Uterus (tissue), 2 donors: ENCODE measurements at regions not wholly inside any gene's neighbourhood (a gene's known extent, or its start where the extent isn't known, plus 50 kb on each side); places are given as distances from the start of the nearest gene placed in this dataset.

Source experiments
- POLR2A ChIP-seq, 2 donors: fragments of 450-650 bp; IDR thresholded peaks; one replicate each; pipeline ENCODE4 v1.6.1; 2016; ENCODE audit warnings: antibody characterized with exemption in 2 of 2, mild to moderate bottlenecking in 1 of 2, moderate library complexity in 1 of 2
- TF ChIP-seq, protein P1 (sequence below), 4 experiments: fragments of 200-600 bp in 2 of 4; fragments of 450-650 bp in 2 of 4; sonication (generic) in 2 of 4; IDR thresholded peaks; one replicate each; pipeline ENCODE4 v1.5.1; 2016 to 2019; ENCODE audit warnings: antibody characterized with exemption in 4 of 4, mild to moderate bottlenecking in 2 of 4, moderate library complexity in 1 of 4

DNA sequence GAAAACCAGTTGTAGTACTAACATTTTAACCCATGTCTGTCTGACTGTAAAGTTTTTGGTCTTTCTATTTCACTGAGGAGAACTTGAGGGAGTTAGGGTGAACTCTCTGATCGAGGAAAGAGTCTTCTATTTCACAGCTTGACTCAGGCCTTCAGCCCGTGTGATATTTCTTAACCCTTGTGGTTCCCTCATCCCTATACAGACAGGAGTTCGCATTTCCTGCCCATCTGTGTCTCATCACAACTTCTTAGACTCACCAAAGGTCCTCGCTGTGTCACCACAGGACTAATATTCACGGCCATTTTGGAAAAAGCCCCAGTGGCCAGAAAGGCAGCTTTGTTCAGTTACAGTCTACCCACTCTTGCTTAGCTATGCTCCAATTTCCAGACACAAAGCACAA lies 172.8 kb downstream of the FAM181B start:
- TF ChIP-seq POLR2A (IDR thresholded peaks at IDR 0.05), result no peak
- TF ChIP-seq, protein P1, sequence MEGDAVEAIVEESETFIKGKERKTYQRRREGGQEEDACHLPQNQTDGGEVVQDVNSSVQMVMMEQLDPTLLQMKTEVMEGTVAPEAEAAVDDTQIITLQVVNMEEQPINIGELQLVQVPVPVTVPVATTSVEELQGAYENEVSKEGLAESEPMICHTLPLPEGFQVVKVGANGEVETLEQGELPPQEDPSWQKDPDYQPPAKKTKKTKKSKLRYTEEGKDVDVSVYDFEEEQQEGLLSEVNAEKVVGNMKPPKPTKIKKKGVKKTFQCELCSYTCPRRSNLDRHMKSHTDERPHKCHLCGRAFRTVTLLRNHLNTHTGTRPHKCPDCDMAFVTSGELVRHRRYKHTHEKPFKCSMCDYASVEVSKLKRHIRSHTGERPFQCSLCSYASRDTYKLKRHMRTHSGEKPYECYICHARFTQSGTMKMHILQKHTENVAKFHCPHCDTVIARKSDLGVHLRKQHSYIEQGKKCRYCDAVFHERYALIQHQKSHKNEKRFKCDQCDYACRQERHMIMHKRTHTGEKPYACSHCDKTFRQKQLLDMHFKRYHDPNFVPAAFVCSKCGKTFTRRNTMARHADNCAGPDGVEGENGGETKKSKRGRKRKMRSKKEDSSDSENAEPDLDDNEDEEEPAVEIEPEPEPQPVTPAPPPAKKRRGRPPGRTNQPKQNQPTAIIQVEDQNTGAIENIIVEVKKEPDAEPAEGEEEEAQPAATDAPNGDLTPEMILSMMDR (IDR thresholded peaks at IDR 0.05), result no peak
